ENCODE measurements at regions not wholly inside any gene's neighbourhood (a gene's known extent, or its start where the extent isn't known, plus 50 kb on each side); places are given as distances from the start of the nearest gene placed in this dataset.
A peak's percentile ranks its signal among the peaks of the same experiment; 100 is the strongest.

DNA sequence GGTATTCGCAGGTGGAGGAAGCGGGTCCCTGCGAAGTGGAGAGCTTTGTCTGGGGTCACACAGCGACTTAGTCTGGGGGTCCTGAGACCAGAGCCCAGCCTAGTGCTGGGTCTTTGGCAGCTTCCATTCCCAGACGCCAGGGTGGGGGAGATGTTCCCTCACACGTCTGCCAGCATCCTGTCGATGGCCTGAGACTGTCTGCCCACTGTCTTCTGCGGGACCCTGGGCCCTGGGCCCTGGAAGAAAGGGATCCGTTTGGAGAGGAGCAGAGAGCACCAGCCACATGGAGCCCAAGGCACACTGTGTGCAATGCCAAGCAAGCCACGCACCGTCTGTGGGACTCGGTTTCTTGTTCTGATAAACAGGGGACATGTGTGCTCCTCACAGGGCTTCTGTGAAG is 197.2 kb downstream of the KIF26A start:
- TF ChIP-seq, protein P1, sequence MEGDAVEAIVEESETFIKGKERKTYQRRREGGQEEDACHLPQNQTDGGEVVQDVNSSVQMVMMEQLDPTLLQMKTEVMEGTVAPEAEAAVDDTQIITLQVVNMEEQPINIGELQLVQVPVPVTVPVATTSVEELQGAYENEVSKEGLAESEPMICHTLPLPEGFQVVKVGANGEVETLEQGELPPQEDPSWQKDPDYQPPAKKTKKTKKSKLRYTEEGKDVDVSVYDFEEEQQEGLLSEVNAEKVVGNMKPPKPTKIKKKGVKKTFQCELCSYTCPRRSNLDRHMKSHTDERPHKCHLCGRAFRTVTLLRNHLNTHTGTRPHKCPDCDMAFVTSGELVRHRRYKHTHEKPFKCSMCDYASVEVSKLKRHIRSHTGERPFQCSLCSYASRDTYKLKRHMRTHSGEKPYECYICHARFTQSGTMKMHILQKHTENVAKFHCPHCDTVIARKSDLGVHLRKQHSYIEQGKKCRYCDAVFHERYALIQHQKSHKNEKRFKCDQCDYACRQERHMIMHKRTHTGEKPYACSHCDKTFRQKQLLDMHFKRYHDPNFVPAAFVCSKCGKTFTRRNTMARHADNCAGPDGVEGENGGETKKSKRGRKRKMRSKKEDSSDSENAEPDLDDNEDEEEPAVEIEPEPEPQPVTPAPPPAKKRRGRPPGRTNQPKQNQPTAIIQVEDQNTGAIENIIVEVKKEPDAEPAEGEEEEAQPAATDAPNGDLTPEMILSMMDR (IDR thresholded peaks at IDR 0.05; ENCODE audit: borderline replicate concordance, control extremely low read depth, extremely low read depth, insufficient read depth, missing control alignments) = no peak
- no peak for DNase-seq (ENCODE audit: low spot score)
- in situ Hi-C loops (cut with MboI; ENCODE audit: low sequenced_read_pairs, unreplicated experiment) = no loop called here

DNA sequence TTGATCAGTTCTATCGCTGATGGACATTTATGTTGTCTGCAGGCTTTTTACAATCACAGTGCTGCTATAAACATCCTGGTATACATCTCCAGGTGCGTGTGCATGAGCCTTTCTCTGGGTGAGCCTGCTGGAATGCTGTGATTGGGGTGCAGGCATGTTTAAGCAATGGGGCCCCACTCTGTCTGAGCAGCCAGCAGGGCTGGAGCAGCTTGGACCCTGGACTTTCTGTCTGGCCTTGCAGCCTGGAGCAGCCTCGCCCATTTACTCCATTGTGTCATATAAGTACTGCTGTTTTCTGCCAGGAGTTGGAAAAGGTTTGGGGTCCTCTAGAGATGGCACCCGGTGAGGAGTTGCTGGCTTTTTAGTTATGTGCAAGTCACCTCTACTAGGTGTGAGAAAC is 199.0 kb downstream of the KIF26A start:
- in situ Hi-C loops (cut with MboI; ENCODE audit: low sequenced_read_pairs, unreplicated experiment) = no loop called here
- DNase-seq (ENCODE audit: low spot score) = no peak
- TF ChIP-seq, protein P1 (IDR thresholded peaks at IDR 0.05; ENCODE audit: borderline replicate concordance, control extremely low read depth, extremely low read depth, insufficient read depth, missing control alignments) = no peak

DNA sequence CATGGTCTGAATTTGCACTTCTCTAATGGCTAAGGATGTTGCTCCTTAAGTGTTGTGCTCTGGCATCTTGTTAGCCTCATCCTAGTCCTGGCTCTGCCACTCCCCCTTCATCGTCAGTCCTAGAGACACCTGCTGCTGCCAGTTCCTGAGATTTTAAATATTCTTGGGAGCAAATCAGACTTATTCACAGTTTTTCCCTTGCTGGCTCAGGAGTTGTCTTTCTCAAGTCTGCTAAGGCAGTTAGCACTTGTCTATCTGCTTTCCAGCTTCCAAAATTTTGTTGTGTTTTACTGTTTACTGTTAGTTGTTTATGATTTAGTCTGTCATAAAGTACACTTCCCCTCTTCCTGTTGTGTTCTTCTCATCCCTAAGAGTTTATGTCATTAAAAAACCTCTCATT is 201.0 kb downstream of the KIF26A start:
- TF ChIP-seq, protein P1 (IDR thresholded peaks at IDR 0.05; ENCODE audit: borderline replicate concordance, control extremely low read depth, extremely low read depth, insufficient read depth, missing control alignments) = no peak
- in situ Hi-C loops (cut with MboI; ENCODE audit: low sequenced_read_pairs, unreplicated experiment) = no loop called here
- no peak for DNase-seq (ENCODE audit: low spot score)

DNA sequence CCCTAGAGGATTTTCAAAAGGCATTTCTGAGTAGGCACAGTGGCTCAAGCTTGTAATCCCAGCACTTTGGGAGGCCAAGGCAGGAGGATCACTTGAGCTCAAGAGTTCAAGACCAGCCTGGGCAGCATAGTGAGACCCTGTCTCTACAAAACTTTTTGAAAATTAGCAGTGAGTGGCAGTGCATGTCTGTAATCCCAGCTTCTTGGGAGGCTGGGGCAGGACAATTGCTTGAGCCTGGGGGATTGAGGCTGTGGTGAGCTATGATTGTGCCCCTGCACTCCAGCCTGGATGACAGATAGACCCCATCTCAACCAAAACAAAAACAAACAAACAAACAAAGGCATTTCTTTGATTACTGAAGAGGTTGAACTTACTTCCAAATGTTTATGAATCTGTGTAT is 201.4 kb downstream of the KIF26A start:
- DNase-seq (ENCODE audit: low spot score) = no peak
- in situ Hi-C loops (cut with MboI; ENCODE audit: low sequenced_read_pairs, unreplicated experiment) = no loop called here
- TF ChIP-seq, protein P1 (IDR thresholded peaks at IDR 0.05; ENCODE audit: borderline replicate concordance, control extremely low read depth, extremely low read depth, insufficient read depth, missing control alignments) = no peak

DNA sequence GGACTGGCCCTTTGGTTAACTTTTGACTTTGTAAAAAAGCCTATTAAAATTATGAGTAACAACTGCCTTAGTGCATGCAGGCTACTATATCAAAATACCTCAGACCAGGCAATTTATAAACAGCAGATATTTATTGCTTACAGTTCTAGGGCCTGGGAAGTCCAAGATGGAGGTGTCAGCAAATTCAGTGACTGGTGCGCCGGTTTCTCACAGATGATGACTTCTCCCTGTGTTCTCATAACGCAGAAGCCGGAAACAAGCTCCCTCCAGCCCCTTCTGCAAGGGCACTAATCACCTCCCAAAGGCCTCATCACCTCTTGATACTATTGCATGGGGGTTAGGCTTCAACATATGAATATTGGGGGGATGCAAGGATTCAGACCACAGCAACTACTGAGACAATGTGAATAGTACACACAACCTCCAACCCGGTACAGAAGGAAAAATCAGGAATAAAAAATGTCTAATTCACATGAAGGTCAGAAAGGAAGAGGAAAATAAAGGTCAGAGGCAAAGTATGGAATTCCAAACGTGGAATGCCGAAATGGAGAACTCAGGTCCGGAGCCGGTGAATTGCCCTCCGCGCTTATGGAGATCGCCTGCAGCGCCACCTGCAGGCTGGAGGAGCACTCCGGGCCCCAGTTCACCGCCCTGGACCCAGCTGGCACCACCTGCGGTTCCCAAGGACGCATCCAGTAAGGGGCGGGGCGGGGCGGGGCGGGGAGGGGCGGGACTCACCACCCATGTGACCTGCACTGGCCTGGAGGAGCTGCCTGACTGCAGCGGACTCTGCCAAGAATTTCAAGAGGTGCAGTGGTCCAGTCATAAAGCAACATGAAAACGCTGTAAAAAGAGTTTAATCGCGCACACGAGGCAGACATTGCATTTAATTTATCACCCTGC is 203.4 kb downstream of the KIF26A start:
- TF ChIP-seq, protein P1 (IDR thresholded peaks at IDR 0.05; ENCODE audit: borderline replicate concordance, control extremely low read depth, extremely low read depth, insufficient read depth, missing control alignments) = peak; percentile 6
- no peak for DNase-seq (ENCODE audit: low spot score)
- in situ Hi-C loops (cut with MboI; ENCODE audit: low sequenced_read_pairs, unreplicated experiment) = no loop called here

DNA sequence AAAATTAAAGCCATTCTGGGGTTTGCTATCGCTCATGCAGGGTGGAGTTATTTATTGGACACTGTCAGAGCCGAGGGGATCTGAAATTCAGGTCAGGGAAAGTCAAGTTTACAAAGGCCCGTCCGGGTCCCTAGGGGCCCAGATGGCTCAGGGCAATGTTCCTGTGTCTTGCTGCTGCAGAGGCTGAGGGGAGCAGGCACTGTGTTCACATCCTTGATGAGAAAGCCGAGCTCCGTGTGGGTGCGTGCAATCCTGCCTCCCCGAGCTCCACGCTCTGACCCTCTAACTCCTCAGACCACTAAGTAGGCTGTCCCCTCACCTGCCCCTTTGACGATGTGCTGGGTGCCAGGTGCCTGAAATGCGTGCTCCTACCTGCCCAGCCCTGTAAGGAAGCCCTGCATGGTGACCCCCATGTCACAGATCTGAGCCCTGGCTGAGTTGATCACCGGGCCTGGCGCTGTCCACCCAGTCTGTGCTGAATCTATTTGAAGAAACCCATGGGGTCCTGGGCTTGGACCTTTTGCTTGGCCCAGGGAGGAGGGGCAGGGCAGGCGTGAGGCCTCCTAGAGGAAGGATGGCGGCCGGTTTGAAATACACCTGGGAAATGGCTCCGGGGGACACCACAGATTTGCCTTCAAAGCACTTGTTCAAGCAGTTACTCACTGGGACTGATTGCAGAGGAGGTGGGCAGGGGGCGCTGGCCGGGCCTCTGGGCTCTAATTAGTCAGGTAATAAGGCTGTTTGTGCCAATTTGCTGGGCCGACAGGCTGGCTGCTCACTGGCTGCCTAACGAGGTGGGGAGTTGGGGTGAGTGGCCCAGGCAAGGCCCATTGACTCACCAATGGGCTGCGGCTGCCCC is 204.3 kb downstream of the KIF26A start:
- in situ Hi-C loops (cut with MboI; ENCODE audit: low sequenced_read_pairs, unreplicated experiment) = no loop called here
- TF ChIP-seq, protein P1 (IDR thresholded peaks at IDR 0.05; ENCODE audit: borderline replicate concordance, control extremely low read depth, extremely low read depth, insufficient read depth, missing control alignments) = no peak
- DNase-seq (ENCODE audit: low spot score) = no peak
